Body of pancreas (tissue), 4 donors: ENCODE measurements at regions not wholly inside any gene's neighbourhood (a gene's known extent, or its start where the extent isn't known, plus 50 kb on each side); places are given as distances from the start of the nearest gene placed in this dataset.

Source experiments
- CTCF ChIP-seq, 7 experiments: fragments of 450-650 bp in 4 of 7; fragments of 200-600 bp in 3 of 7; sonication (generic) in 3 of 7; IDR thresholded peaks; one replicate each; pipeline ENCODE4 v1.5.1; 2016 to 2019; ENCODE audit warnings: antibody characterized with exemption in 7 of 7
- POLR2A ChIP-seq, 3 donors: fragments of 450-650 bp; IDR thresholded peaks; one replicate each; pipeline ENCODE4 v1.6.1; 2016; ENCODE audit warnings: antibody characterized with exemption in 3 of 3, mild to moderate bottlenecking in 2 of 3

- TF ChIP-seq CTCF (IDR thresholded peaks at IDR 0.05), result no peak
- no peak for TF ChIP-seq POLR2A (IDR thresholded peaks at IDR 0.05)
Observed at GRCh38 chr3:61407397-61407796, 154.0 kb upstream of the PTPRG start.
